Body of pancreas (tissue), 4 donors: ENCODE measurements at regions not wholly inside any gene's neighbourhood (a gene's known extent, or its start where the extent isn't known, plus 50 kb on each side); places are given as distances from the start of the nearest gene placed in this dataset.

Experiments
- CTCF ChIP-seq, 7 experiments: fragments of 450-650 bp in 4 of 7; fragments of 200-600 bp in 3 of 7; sonication (generic) in 3 of 7; IDR thresholded peaks; one replicate each; pipeline ENCODE4 v1.5.1; 2016 to 2019; ENCODE audit warnings: antibody characterized with exemption in 7 of 7
- POLR2A ChIP-seq, 3 donors: fragments of 450-650 bp; IDR thresholded peaks; one replicate each; pipeline ENCODE4 v1.6.1; 2016; ENCODE audit warnings: antibody characterized with exemption in 3 of 3, mild to moderate bottlenecking in 2 of 3

- TF ChIP-seq POLR2A (IDR thresholded peaks at IDR 0.05) (no peak), CTCF (IDR thresholded peaks at IDR 0.05) (no peak)
These were observed 201.3 kb downstream of the SLITRK6 start for GRCh38 chr13:85597790-85598500.
